Tongue (tissue), 1 donor: ENCODE measurements at regions not wholly inside any gene's neighbourhood (a gene's known extent, or its start where the extent isn't known, plus 50 kb on each side); places are given as distances from the start of the nearest gene placed in this dataset.
"Not testable (repeated sequence)": the region's sequence is repeated elsewhere in the genome, so short reads cannot be mapped to it uniquely, and the experiment has no call there.

ENCODE experiments used
- DNase-seq: peaks from one replicate; pipeline ENCODE4 v3.0.0-alpha.2; 2015

DNA sequence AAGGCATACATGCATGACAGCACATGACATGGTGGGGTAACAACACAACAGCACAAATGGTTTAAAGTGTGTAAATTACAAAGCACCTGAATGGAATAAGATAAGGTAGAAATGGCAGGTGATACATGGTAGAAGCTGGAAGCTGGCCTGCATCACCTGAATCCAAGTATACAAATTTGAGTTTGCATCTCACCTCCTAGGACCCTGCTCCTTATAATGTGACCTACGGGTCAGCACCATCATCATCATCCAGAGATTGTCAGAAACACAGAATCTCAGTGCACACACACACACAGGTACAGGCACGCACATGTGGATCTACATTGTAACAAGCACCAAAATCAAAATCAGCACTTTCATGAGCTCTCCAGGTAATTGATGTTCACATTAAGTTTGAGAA, 1048.2 kb upstream of the AUTS2 start:
- no peak for DNase-seq

DNA sequence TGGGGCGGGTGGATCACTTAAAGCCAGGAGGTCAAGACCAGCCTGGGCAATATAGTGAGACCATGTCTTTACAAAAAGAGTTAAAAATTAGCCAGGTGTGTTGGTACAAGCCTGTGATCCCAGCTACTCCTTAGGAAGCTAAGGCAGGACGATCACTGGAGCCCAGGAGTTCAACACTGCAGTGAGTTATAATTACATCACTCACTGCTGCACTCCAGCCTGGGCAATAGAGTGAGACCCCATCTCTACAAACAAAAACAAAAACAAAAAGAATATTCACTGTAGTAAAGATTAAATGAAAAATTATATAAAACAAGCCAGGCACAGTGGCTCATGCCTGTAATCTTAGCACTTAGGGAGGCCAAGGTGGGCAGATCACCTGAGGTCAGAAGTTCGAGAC, 1047.6 kb upstream of the AUTS2 start:
- DNase-seq, result no peak

DNA sequence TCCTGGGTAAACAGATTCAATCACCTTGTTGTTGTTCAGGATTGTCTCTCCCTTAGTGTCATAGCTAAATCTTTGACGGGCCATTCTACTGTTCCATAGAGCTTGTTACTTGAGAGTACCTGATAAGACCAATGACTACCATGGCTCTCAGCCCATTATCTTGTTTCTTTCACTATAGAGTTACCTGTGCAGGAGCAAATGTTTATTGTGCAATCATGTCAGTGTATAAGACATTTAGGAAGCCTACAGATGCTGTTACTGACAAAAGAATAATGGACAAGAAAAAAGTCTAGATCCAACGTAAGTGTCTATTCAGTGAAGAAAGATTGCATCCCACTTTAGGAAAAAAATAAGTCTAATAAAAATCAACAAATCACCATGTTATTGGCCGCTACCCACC, 1041.7 kb upstream of the AUTS2 start:
- DNase-seq, result no peak

DNA sequence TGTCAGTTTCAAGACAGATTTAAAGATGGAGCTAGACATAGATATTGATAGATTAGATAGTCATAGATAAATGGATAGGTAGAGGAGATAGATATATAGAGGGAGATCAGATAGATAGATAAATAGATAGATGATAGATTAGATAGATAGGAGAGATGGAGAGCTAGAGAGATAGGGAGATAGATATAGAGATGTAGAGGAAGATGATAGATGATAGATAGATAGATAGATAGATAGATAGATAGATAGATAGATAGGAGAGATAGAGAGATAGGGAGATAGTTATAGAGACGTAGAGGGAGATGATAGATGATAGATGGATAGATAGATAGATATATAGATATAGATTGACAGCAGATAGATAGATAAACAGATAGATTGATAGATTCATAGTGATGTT, 1038.8 kb upstream of the AUTS2 start:
- no peak for DNase-seq

DNA sequence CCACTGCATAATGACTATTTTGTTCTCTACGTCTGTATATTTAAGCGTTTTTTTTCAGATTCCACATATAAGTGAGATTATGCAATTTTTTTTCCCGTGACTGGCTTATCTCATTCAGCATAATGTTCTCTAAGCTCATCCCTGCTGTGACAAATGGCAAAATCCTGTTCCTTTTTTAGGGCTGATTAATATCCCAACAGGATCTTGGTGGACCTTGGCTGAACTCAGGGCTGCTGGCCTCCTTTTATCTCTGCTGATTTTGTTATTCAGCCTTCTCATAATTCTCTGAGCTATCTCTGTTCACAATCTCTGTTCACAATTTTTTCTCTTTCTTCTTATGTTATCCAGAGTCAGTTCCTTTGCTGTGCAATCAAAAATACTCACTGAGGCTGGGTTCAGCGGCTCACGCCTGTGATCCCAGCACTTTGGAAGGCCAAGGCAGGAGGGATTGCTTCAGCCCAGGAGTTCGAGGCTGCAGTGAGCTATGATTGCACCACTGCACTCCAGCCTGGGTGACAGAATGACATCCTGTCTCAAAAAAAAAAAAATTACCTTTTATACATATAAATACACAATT, 1035.9 kb upstream of the AUTS2 start:
- no peak for DNase-seq

DNA sequence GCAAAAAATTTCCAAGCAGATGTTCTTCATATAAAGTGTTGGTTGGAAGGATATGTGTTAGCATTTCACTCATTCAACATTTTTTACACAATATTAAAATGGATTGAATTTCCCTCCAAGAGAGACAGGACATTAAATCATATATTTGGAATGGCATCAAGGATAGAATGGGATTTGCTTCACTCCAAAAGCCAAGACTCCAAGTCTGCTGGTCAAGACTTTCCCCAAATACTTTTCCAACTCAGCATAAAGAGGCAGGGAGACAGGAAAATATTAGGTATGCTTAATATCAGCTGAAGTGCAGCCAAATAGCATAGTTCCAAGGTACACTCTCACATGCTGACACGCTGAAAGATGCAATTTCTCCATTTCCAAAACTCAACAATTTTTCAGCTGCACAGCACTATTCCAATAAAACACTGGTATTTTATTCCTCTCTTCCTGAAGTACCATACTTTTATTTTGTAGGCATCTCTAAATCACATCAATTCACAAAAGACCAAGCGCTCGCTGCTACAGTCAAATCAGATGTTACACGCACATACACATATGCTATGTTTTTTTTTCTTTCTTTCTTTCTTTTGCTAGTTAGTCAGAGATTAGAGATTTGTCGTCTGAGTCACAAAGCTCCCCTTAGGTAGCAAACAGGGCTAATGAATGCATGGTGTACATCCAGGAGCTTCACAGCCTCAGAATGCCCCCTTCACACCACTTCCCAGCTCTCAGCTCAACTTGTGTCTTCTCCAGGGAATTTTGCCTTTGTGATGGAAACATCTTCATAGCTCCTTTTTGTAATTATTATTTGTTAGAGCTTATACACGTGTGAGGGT, 1033.8 kb upstream of the AUTS2 start:
- DNase-seq, result peak; percentile 66

DNA sequence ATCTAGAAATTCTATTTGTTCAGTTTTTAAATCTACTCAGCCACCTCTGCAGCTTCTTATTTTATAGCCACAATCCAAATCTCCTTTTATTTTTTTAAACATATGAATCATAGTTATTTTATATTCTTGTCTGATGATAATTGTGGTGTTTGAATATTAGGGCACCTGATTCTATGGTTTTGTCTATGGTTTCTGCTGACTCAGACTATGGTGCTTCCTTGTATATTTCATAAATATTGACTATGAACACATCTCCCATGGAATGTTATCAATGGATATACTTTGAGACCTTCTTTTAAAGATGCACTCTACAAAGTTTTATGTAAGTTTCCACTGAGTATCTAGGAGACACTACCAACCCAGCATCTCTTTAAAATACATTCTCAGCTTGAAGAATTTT, 1027.0 kb upstream of the AUTS2 start:
- no peak for DNase-seq

DNA sequence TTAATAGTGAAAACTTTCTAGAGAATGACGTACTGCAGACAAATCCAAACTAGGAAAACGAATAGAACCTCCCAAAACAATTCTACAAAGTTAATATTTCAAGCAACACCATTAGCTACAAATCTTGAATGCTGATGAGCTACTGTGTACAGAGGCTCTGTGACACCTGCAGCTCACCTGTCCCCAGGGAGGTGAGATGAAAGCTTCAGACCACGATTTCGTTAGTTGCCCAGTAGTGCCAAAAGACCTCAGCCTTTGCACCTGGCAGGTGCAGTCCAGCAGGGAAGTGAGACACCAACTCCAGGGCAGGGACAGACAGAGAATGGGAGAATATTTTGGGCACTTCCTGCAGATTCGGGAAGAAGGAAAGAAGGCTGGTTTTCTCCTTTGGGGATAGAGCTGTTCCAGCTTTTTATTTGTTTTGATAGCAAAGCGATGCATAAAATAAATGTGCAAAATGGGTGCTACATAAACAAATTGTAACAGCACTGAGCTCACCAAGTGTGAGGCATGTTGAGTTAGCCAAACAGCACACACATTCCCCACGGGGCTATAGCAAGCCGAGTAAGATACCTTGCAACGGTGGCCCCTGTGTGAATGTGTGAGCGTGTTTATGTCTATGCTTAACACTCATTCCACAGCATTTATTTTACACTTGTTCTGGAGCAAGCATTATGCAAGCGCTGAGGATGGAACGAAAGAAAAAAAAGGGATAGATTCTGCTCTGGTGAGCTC, 1024.8 kb upstream of the AUTS2 start:
- DNase-seq, result no peak

DNA sequence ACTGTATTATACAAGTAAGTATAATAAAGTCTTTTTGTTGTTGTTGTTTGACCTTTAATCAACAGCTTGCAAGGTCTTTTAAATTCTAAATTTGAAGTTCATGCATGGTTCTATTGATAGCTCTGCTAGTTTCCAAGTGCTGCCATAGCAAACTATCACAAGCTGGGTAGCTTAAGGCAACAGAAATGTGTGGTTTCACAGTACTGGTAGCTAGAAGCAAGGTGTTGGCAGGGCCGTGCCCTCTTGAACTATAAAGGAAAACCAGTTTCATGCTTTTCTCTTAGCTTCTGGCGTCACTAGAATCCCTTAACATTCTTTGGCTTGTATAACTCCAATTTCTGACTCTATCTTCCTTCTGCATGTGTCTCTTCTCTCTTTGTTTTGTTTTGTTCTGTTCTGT, 1021.9 kb upstream of the AUTS2 start:
- no peak for DNase-seq

DNA sequence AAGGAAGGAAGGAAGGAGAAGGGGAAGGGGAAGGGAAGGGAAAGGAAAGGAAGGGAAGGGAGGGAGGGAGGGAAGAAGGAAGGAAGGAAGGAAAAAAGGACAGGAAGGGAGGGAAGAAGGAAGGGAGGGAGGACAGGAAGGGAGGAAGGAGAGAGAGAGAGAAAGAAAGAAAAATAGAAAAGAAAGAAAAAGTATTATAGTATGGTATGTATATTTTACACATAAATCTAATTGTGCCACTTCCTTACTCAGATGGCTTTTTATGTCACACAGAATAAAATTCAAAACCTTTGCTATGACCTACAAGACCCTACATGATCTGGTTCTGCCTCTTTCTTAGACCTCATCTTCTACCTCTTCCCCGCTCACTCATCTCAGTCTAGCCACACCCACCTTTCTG, 1016.9 kb upstream of the AUTS2 start:
- no peak for DNase-seq

DNA sequence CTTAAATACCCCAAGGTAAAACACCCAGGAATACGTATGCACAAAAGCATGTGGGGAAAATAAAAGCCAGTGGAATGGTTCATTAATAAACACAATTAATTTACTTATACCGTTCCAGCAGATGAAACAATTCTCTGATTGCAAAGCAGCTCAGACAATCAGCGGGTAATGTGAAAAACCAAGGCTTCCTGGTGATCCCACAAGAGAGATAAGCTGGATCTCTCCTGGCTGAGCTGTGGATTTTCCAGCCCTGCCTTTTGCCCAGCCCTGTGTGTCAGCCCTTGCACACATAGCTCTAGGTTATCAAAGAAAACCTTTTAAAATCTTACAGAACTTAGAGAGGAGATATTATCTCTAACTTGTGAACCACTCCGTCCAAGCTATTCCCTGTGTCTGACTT, 1010.7 kb upstream of the AUTS2 start:
- DNase-seq, result no peak

DNA sequence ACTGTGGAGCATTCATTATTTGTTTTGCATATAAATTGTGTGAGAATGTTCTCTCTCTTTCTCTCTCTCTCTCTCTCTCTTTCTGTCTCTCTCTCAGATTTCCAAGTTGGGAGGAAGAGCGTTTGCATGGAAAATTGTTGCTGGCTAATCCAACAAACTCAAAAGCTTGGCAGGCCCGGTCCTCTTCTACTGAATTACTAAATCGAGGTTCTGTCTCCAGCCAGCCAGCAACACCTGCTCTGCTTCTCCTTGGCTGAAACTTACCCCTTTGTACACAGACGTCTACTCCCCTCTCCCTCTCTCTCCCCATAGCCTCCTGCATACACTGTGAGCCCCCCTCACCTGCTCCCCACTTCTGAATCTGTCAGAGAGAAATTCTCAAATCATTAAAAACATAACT, 996.4 kb upstream of the AUTS2 start:
- DNase-seq, result peak; percentile 85

DNA sequence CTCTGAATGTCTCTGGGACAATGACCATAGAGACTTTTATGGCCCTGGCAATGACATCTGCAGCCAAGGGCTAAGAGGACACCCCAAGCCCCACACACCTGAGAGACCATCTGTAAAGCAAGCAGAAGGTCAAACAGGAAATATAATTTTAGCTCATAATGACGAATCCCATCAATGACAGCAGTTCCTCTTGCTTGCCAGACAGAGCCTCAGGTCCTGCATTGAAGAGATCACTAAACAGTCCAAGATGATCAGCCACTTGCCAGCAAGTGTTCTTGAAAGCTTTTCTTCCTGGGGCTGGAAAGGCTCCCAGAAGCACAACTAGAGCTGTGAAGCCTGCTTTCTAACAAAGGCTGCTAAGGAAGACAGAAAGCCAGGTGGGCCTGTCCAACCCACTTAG, 993.7 kb upstream of the AUTS2 start:
- DNase-seq, result peak; percentile 88

DNA sequence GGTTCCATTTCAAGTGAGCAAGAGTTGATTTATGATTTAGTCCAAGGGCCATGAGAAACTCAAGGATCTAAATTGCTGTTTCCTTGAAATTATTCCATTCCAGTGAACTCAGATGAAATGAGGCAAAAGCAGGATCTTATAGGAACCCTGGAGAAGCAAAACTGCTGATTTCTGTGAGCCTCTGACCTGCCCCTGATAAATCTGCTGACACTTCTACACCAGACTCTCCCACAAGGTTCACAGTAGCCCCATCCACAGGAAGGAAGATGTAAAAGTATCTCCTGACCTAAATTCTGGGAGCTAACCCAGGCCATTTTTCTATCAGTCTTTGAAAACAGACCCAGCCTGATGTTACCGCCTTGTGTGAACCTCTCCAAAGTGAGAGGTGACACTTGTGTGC, 987.6 kb upstream of the AUTS2 start:
- no peak for DNase-seq

DNA sequence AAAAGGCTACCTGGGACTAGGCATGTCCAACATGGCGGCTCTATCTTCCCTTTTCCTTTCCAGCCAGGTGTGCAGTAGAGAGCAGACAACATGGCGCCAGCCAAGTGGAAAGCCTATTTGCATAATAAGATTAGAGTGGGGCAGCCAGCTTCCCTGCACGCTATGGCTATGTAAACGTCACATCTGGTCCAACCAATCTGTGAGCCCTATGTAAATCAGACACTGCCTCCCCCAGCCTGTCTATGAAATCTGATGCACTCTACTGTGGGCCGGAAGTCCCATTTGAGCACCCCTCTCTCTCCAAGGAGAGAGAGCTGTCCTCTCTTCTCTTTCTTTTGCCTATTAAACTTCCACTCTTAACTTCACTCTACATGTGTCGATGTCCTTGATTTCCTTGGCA, 984.9 kb upstream of the AUTS2 start:
- DNase-seq, result no peak

DNA sequence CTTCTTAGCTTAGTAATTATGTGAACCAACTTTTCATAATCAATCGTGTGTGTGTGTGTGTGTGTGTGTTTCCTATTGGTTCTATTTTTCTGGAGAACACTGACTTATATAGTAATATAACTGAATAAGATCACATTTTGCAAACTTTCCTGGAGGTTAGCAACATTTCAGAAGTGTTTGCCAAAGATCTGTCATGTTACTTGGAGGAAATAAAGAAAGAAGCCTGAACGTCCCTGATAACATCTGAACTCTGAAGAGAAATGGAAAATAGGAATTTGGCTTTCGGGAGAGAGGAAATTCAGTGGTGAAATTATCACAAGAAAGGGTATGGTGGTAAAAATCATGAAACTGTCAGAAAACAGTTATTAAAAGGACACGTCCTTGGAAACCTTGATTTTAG, 984.4 kb upstream of the AUTS2 start:
- DNase-seq, result no peak

DNA sequence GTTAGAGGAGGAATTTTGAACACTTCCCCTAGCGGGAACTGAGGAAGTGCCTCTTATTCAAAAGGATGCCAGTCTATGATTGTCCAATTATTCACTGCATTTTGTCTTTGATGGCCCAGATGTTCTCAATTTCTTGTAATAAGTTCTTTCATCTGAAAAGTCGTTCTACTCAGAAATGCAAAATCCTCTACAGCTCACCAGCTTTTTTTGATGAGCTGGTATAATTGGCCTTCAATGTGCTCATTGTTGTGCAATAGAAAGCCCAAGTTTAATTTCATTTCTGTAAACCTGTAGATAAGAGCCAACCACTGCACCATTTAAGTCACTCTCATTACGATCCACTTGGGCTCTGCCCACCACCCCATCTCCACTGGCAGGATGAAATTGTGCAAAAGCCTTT, 978.7 kb upstream of the AUTS2 start:
- DNase-seq, result no peak

DNA sequence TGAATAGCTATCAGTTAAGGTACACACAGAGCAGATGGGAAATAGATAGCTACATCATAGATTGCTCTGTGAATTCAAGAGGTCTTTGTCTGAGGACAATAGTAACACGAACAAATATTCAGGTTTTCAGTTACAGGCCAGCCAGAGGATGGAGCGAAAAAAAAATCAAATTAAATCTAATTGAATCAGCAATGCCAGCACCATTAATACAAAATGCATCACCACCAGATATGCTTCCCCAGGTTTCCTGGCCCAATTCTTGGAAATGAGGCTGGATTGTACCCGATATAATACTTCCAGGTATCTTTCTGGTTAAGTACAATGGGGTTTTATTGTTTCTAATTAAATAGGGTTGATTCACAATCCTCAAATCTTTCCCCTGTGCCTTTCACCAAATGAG, 975.8 kb upstream of the AUTS2 start:
- no peak for DNase-seq

DNA sequence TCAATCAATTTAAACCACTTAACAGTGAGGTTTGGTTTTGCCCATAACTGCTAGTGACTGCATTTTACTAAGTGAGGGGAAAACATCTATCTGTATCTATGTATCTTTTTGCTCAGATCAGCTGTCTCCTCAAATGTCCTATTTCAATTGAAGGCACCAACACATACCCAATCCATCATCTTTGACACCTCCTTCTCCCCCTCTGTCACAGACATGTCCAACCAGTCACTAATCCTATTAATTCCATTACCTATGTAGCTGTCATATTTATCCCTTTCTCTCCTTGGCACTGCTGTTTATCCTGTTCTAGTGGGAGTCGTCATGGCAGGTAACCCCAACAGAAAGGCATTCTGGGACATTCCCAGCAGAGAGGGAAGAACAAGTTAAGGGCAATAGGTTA, 975.2 kb upstream of the AUTS2 start:
- DNase-seq, result no peak

DNA sequence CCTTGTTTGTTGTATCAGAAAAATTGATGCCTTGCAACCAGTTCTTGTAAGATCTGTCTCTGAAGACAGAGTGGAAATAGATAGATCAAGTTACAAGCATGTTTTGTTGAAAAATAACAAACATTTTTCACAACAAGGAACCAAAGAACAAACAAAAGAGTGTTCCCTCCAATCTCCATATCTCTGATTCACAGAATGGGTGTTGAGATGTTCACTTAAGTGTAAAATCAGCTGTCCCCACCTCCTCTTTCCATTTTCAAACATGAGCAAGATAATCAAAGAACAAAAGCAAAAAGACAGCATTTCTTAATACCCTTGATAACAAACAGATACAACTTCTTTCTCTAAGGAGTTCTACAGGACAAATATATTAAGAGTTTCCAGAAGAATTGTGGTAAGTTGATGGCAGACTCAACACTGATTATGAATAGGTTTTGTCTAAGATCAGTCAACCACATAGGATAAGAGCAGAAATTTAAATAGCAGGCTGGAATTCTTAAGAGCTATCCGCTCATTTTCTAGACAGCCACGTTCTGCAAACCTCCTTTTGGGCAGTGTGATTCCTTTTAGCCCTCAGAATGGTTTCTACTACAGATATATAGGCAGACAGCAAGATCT, 970.9 kb upstream of the AUTS2 start:
- DNase-seq, result no peak

DNA sequence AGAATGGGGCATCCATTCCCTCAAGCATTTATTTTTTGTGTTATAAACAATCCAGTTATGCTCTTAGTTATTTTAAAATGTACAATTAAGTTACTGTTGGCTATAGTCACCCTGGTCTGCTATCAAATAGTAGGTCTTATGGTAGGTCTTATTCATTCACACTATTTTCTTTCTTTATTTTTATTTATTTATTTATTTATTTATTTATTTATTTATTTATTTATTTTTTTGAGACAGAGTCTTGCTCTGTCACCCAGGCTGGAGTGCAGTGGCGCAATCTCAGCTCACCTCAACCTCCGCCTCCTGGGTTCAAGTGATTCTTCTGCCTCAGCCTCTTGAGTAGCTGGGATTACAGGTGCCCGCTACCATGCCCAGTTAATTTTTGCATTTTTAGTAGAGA, 967.4 kb upstream of the AUTS2 start:
- DNase-seq, result not testable (repeated sequence)

DNA sequence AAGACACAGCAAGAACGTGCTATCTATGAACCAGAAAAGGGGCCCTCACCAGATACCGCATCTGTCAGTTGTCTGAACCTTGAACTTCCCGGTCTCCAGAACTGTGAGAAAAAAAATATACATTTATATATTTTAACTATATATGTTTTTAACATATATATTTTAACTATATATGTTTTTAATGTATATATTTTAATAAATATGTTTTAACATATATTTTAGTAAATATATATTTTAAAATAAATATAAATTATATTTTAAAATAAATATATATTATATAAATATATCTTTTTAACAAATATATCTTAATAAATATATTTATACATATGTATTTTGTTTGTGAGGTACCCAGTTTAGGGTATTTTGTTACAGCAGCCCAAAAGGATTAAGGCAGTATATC, 958.2 kb upstream of the AUTS2 start:
- no peak for DNase-seq

DNA sequence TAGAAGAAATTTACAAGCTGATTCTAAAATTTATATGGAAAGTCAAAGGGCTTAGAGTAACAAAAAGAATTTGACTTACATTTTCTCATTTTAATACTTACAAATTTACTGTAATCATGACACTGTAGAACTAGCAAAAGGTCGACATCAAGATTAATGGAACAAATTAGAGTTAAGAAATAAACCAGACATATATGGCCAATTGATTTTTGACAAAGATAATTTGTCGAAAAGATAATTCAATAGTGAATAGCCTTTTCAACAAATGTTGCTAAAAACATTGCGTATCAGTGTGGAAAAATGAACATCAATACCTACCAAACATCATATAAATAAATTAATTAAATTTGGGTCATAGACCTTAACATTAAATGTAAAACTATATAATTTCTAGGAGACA, 955.5 kb upstream of the AUTS2 start:
- no peak for DNase-seq
